Gastrocnemius medialis (tissue), 4 donors: ENCODE measurements at regions not wholly inside any gene's neighbourhood (a gene's known extent, or its start where the extent isn't known, plus 50 kb on each side); places are given as distances from the start of the nearest gene placed in this dataset.

Experiments used
- ATAC-seq, 2 donors: fragments of 150-250 bp; one replicate each; pipeline ENCODE4 v1.9.1; 2016
- DNase-seq, 2 donors: peaks; one replicate each; pipeline ENCODE4 v3.0.0-alpha.2; 2019
- H3K27ac ChIP-seq, 4 donors: fragments of 200-600 bp; sonication (generic); 1 replicate in 1 of 4; 2 replicates in 3 of 4; pipeline ENCODE4 v1.5.1; 2016 to 2018; ENCODE audit warnings: mild to moderate bottlenecking in 2 of 4, moderate library complexity in 1 of 4
- H3K27me3 ChIP-seq, 3 donors: fragments of 200-600 bp; sonication (generic) in 2 of 3; 1 replicate in 1 of 3; 2 replicates in 2 of 3; pipeline versions ENCODE4 v1.5.1 to v1.6.0; 2016 to 2019; ENCODE audit warnings: mild to moderate bottlenecking in 1 of 3, moderate library complexity in 1 of 3
- H3K36me3 ChIP-seq, 2 donors: fragments of 200-600 bp; sonication (generic) in 1 of 2; one replicate each; pipeline ENCODE4 v1.5.1; 2017 to 2018
- H3K4me1 ChIP-seq, 2 donors: fragments of 200-600 bp; sonication (generic) in 1 of 2; one replicate each; pipeline ENCODE4 v1.5.1; 2016 to 2017; ENCODE audit warnings: mild to moderate bottlenecking in 2 of 2
- H3K4me3 ChIP-seq, 4 donors: fragments of 200-600 bp; sonication (generic) in 3 of 4; 1 replicate in 1 of 4; 2 replicates in 3 of 4; pipeline ENCODE4 v1.5.1; 2016 to 2019; ENCODE audit warnings: mild to moderate bottlenecking in 2 of 4
- H3K9me3 ChIP-seq, 3 donors: fragments of 200-600 bp; sonication (generic) in 2 of 3; 1 replicate in 1 of 3; 2 replicates in 2 of 3; pipeline ENCODE4 v1.5.1; 2016 to 2019
- CTCF ChIP-seq, 5 experiments: fragments of 450-650 bp in 3 of 5; fragments of 200-600 bp in 2 of 5; sonication (generic) in 2 of 5; IDR thresholded peaks in 4 of 5; conservative IDR thresholded peaks in 1 of 5; 1 replicate in 4 of 5; 2 replicates in 1 of 5; pipeline ENCODE4 v1.5.1; 2016 to 2019; ENCODE audit warnings: antibody characterized with exemption in 5 of 5, mild to moderate bottlenecking in 3 of 5, moderate library complexity in 3 of 5
- POLR2A ChIP-seq, 2 donors: fragments of 450-650 bp; IDR thresholded peaks; one replicate each; pipeline ENCODE4 v1.6.1; 2017; ENCODE audit warnings: antibody characterized with exemption in 2 of 2, mild to moderate bottlenecking in 2 of 2, moderate library complexity in 2 of 2
- in situ Hi-C, 4 donors: fragments of 200-750 bp; cut with MboI; loops; one replicate each; pipeline versions ENCODE4 v1.15.0 to v1.8.0; 2017; ENCODE audit warnings: low sequenced_read_pairs in 4 of 4
- intact Hi-C: fragments of 100-400 bp; cut with DNase I; formaldehyde crosslinking; loops from one replicate; pipeline ENCODE4 v1.15.1; 2023; ENCODE audit warnings: low total_unique reads

- in situ Hi-C loops = loop anchor here in 1 of 4 donors (25.0 kb wide), 1 partner anchor 1224 kb away; no protein-coding TSS in a partner anchor
- no peaks in the 10 kb centered on the region for H3K36me3 ChIP-seq
- ATAC-seq = no peak
These were observed 266.9 kb downstream of the TNS1 start for GRCh38 chr2:217735899-217736298.

DNA sequence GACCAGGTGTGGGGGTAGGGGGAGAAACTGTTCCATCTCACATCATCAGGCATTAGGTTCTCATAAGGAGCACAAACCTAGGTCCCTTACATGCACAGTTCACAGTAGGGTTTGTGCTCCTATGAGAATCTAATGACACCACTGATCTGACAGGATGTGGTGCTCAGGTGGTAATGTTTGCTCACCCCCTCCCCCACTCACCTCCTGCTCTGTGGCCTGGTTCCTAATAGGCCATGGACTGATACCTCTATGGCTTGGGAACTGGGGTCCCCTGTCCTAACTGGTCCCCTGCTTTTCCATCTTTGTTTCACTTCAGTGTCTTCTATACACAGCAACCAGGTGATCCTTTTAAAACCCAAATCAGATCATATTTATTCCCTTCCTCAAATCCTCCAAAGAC, 267.8 kb downstream of the TNS1 start:
- H3K27me3 ChIP-seq = no peaks in the 10 kb centered on the region
- H3K4me1 ChIP-seq = peaks cover 20 to 25% of the 10 kb centered on the region in 2 donors
- ATAC-seq (no peak), DNase-seq (no peak)
- no peak overlapping the region for H3K4me3 ChIP-seq
- intact Hi-C loops = no loop called here
- no peaks in the 10 kb centered on the region for H3K9me3 ChIP-seq
- in situ Hi-C loops = loop anchor here in 1 of 4 donors (25.0 kb wide), 1 partner anchor 1223 kb away; no protein-coding TSS in a partner anchor
- H3K27ac ChIP-seq = no peak overlapping the region
- H3K36me3 ChIP-seq = no peaks in the 10 kb centered on the region
- TF ChIP-seq CTCF (IDR thresholded peaks at IDR 0.05 in 4 of 5, conservative IDR thresholded peaks at IDR 0.05 in 1 of 5) (no peak), POLR2A (IDR thresholded peaks at IDR 0.05) (no peak)

More at GRCh38 chr2:217735899-217736298, 266.9 kb downstream of the TNS1 start:
- Histone ChIP-seq H3K9me3 (no peaks in the 10 kb centered on the region), H3K27ac (peak overlapping the region in 1 of 4 donors; percentile 33), H3K4me3 (no peak overlapping the region), H3K4me1 (peaks cover 16 to 18% of the 10 kb centered on the region in 2 donors), H3K27me3 (no peaks in the 10 kb centered on the region)
- intact Hi-C loops = no loop called here
- DNase-seq = no peak
- TF ChIP-seq POLR2A (IDR thresholded peaks at IDR 0.05) = no peak
- no peak for TF ChIP-seq CTCF (IDR thresholded peaks at IDR 0.05 in 4 of 5, conservative IDR thresholded peaks at IDR 0.05 in 1 of 5)

DNA sequence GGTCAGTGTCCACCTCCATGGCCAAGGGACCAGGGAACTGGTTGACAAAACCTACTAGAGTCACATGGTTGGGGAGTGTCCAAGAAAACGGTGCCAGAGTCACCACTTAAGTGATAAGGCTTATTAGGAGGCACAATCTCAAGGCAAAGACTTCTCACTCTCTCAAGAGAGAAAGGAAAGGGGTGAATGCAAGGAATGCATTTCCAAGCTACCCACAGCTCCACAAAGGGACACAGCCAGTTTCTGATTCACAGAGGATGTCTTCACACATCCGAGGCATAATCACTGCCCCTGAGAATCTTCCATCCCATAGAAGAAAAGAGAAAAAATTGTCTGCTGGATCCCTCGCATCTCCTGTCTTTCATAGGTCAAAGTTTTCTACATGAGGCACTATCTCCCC, 269.3 kb downstream of the TNS1 start:
- peak in 1 of 2 donors; percentile 11 for ATAC-seq
- in situ Hi-C loops (loop anchor here in 1 of 4 donors (25.0 kb wide), 1 partner anchor 1221 kb away; no protein-coding TSS in a partner anchor), intact Hi-C loops (no loop called here)
- no peak for DNase-seq
- peak overlapping the region in 3 of 4 donors; percentile 10 to 29 (median 17) for H3K27ac ChIP-seq
- H3K9me3 ChIP-seq = no peaks in the 10 kb centered on the region
- no peaks in the 10 kb centered on the region for H3K27me3 ChIP-seq
- H3K36me3 ChIP-seq = no peaks in the 10 kb centered on the region
- TF ChIP-seq CTCF (IDR thresholded peaks at IDR 0.05 in 4 of 5, conservative IDR thresholded peaks at IDR 0.05 in 1 of 5) = no peak
- no peak for TF ChIP-seq POLR2A (IDR thresholded peaks at IDR 0.05)
- peaks cover 31 to 37% of the 10 kb centered on the region in 2 donors for H3K4me1 ChIP-seq
- no peak overlapping the region for H3K4me3 ChIP-seq

DNA sequence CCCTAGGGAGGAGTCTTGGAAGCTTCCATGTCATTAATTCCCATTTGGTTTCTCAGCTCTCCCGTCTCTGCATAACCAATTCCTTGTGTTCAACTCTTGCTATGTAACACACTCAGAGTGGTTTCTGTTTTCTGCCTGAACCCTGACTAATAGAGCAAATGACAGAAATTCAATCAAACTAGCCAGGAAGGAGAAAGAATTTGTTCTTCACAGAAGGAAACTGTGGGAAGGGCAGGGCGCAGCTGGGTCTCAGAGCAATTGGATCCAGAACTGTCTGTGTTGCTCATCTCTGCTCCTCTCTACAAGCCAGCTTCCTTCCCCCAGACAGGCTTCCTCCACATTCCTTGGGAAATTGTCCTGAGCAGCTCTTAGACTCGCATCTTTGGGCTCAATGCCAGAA, 269.8 kb downstream of the TNS1 start:
- DNase-seq = no peak
- ATAC-seq = peak; percentile 40 to 43
- Histone ChIP-seq H3K27ac (peak overlapping the region in 3 of 4 donors; percentile 10 to 29 (median 17)), H3K4me1 (peaks cover 29 to 37% of the 10 kb centered on the region in 2 donors), H3K27me3 (no peaks in the 10 kb centered on the region), H3K4me3 (no peak overlapping the region), H3K9me3 (no peaks in the 10 kb centered on the region), H3K36me3 (no peaks in the 10 kb centered on the region)
- in situ Hi-C loops (loop anchor here in 1 of 4 donors (25.0 kb wide), 1 partner anchor 1221 kb away; no protein-coding TSS in a partner anchor), intact Hi-C loops (no loop called here)
- no peak for TF ChIP-seq CTCF (IDR thresholded peaks at IDR 0.05 in 4 of 5, conservative IDR thresholded peaks at IDR 0.05 in 1 of 5)
- TF ChIP-seq POLR2A (IDR thresholded peaks at IDR 0.05) = no peak
